Astrocyte (in vitro differentiated cells and primary cell): ENCODE measurements at regions not wholly inside any gene's neighbourhood (a gene's known extent, or its start where the extent isn't known, plus 50 kb on each side); places are given as distances from the start of the nearest gene placed in this dataset.

ENCODE experiments used
- CTCF ChIP-seq: IDR thresholded peaks from 2 replicates; pipeline ENCODE4 v1.5.1; 2011; ENCODE audit warnings: low read depth, mild to moderate bottlenecking, inconsistent platforms, low read length, moderate library complexity; ENCODE audit not compliant: insufficient read depth
- EZH2 ChIP-seq: IDR thresholded peaks from 2 replicates; pipeline ENCODE4 v1.6.1; 2012; ENCODE audit warnings: mild to moderate bottlenecking, low read length, inconsistent platforms; ENCODE audit not compliant: insufficient read depth

DNA sequence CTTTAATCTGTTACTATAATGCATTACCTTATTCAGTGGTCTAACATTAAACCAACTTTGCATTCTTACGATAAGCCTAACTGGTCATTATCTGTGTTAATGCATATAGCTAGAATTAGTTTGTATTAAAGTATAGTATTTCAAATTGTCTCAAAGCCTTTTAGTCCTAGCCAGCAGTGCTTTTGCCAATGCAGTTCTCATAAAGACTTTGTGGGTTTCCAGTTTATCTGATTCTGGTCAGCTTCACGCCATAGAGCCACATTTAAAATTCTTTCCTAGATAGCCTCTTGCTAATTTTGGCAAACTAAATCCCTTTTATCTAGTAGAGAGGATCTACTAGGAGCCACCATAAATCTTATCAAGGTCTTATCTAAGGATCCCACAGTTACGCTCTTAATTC is 78.9 kb upstream of the VASH1 start:
- TF ChIP-seq CTCF = no peak
- no peak for TF ChIP-seq EZH2
